HG02981 (cell line): ENCODE measurements at regions not wholly inside any gene's neighbourhood (a gene's known extent, or its start where the extent isn't known, plus 50 kb on each side); places are given as distances from the start of the nearest gene placed in this dataset.

ENCODE experiments used
- ATAC-seq: cut with Tn5 transposase; IDR thresholded peaks from one replicate; pipeline ENCODE4 v1.9.1; 2021; ENCODE audit warnings: mild to moderate bottlenecking, moderate library complexity; ENCODE audit not compliant: unreplicated experiment

DNA sequence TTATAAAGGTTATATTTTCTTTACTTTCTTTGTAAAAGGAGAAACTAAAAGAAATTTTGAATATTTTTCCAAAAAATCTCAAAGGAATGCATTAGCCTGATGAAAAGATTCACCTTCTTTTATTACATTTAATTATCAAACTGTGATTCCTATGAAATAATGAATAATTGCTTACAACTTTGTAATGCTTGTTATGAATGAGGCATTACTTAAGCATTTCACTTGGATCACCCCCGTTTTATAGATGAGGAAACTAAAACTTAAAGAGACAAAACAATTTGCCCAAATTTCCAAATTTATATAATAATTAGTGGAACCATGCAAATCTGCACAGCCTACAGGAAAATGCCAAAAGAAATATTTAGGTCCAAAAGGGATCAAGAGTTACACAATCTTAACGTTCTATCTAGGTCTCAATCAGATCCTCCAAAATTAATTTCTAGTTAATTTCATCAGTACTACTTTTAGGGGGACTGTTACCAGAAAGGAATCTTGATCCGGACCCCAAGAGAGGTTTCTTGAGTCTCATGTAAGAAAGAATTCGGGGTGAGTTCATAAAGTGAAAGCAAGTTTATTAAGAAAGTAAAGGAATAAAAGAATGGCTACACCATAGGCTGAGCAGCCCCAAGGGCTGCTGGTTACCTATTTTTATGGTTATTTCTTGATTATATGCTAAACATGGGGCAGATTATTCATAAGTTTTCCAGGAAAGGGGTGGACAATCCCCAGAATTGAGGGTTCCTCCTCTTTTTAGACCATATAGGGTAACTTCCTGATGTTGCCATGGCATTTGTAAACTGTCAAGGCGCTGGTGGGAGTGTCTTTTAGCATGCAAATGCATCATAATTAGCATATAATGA, 288.0 kb downstream of the ADGB start:
- ATAC-seq = no peak

DNA sequence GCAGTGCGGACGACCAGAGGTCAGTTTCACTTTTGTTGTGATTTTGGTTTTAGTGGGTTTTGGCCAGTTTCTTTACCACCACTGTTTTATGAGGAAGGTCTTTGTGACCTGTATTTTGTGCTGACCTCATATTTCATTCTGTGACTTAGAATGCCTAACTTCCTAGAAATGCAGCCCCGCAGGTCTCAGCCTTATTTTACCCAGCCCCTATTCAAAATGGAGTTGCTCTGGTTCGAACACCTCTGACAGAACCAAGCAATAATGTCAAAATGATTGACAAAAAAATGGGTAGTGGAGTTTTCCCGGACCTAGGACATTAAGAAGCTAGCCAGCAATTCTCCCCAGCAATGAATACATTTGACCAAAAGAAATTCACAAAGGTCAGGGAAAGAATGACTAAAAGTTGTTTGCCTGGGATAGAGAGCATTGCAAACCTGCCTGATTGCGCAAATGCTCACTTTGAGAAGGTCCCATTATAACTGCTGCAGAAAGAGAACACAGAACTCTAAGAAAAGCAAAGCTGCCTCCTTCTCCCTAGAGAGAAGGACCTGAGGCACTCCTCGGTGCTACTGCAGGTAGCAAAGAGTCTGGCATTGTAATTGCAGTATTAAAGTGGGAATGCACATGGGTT, 288.8 kb downstream of the ADGB start:
- ATAC-seq = no peak

DNA sequence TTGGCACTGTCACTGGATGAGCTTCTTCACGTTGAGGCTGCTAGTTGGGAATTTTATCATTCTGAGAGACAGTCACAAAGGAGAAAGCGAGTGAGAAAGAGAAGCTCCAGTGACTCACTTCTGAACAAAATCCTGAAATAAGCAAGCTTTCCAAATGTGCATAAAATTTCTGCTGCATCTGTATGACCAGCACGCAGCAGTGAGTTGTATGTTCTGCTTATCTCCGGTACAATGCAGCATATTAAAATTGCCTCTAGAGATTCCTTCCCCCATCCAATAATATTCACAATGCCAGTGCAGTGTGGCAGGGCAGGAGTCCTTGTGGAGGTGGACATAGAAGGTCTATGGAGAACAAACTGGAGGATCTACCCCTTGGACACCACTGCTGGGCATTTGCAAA, 290.5 kb downstream of the ADGB start:
- ATAC-seq = no peak

DNA sequence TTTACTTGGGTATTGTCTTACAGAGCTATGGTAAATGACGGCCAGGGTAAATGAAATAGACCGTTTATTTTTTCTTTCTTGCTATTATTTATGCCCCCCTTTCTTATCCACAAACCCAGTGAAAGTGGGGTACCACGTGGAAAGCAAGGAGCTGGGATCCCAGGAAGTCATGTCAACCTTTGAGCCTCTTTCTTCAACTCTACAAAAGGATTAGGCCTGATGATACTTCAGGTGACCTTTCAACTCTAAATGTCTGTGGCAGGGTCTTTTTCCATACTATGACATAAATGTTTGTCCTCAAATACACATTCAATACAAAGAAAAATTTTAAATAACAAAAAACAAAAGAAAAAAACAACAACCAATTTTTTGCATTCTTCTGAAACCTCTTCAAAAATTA, 291.4 kb downstream of the ADGB start:
- ATAC-seq = no peak

DNA sequence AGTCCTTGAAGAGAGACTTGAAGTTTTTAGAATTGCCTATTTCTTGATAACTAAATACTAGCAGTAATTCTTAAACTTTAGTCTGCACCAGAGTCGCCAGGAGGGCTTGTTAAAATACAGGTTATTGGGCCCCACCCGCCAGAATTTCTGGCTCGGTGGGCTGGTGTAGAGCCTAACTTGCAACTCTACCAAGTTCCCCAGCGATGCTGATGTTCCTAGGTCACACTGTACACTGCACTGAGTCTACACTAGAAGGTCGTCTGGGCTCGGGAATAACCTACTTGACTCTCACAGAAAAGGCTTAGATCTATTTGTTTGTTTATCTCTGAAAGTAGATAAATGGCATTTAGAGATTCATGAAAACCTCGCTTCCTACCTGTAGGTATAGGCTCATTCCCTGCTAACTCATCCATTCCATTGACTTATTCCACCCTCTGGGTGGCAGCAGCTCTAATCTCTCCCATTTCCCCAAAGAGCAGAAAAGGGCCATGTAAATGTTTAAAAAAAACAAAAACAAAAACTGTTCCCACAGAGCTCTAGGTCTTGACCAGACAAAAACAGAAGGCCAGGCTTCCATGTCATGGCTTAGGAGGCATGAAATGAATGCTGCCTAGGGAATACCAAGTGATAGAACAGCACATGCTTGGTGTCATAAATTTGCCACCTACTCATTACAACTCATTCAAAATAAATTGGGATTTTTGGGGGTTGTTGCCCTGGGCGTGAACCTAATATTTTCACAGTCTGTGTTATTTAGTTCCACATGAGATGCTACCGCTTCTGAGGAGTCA, 292.1 kb downstream of the ADGB start:
- ATAC-seq = no peak

DNA sequence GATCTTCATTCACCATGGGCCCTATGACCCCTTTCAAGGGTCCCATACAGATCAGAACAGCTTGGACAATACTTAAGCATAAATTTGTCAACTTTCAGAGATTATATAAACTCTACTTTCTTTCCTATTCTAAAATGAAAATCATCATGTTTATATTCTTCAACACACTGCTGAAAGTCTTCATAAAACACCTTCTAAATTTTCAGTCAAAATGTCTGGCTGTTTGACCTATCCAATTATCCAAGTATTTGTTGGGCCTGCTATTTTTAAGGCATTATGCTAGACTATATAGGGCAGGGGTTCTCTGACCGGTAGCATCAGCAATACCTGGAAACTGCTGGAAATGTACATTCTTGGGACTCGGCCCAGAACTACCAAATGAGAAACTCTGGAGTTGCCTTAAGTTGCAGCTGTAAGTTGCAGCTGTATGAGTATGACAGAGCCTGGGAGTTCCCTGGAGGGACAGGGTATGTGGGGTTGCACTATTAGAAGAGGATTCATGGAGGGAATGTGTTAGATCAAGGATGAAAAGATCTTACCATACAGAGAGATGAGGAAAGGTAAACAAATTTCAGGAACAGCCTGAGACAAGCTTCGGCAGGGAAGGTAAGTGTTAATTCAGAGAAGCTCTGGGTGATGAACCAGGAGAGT, 293.0 kb downstream of the ADGB start:
- no peak for ATAC-seq

DNA sequence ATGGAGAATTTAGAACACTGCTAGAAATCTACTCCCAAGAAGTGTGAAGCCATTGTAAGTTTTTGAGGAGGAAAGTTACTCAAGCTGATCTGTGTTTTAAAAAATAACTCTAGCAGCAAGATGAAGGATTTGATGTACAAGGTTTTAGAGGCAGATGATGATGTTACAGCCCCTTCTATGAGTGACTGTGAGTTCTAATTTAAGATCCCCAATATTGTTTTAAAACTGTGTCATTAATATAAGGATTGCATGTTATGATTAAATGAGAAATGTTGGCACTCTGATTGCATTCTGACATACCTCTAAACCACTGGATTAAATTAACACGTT, 293.5 kb downstream of the ADGB start:
- no peak for ATAC-seq

DNA sequence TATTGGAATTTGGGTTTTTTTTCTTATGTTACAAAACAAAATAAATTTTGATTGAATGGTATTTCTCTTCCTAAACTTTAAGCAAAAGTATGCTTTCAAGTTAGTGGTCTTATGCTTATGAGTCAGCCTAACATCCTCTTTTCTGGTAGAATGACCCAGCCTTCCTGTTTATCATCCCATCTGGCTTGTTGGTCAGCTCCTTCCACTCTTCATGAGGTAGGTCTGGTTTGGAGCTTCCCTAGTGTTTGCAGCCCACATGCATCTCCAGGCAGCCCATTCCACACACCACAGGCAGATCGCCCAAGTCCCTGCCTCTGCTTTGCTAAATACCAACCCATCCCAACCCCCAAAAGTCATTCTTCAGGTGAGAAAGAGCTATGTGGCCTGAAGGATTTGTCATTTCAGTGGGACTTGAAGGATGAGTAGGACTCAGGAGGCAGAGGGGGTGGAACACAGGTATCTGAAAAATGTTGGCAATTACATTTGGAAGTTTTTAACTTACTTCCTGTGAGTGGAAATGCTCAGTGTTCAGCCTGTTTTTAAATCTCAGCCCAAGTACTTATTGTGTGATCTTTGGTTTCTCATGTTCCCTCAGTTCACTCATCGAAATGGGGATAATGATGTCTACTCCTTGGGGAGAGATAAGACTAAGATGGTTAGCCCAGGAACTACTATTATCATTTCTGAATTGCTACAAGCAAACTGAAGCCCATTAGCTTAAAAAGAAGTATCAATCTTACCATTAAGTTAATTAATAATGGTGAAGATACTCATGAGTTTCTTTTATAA, 294.0 kb downstream of the ADGB start:
- no peak for ATAC-seq

DNA sequence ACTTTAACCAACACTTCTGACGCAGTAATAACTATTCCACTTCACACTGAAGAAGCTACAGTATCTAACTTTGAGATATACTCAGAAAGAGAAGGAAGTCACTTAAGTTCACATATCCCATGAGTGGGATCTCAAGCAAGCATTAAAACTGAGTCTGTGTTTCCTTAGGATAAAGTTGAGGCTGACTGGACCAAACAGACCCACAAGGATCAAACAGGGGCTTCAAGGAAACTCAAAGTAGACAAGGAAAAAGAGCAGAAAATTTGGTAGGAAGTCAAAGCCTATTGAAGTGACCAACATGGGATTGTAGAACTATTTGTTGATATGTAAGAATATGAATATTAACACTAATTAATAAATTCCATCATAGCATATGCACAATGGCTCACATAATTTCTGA, 294.9 kb downstream of the ADGB start:
- ATAC-seq = no peak

DNA sequence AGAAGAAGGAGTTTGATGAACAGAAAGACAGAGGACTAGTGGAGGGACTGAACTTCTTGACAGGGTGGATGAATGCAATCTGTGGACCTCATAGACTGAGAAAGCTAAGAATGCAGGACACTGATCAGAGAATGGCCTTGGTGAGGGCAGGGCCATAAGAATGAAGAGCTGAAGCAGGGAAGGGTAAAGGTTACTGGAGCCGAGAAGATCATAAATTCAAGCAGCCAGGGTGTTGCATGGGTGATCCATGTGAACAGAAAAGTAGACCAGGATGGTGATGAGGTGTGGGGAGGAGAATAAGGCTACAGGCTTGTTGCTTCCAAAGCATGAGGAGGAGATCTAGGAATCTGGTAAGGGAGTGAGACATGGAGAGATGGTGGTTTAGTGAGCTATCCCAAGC, 295.9 kb downstream of the ADGB start:
- no peak for ATAC-seq

DNA sequence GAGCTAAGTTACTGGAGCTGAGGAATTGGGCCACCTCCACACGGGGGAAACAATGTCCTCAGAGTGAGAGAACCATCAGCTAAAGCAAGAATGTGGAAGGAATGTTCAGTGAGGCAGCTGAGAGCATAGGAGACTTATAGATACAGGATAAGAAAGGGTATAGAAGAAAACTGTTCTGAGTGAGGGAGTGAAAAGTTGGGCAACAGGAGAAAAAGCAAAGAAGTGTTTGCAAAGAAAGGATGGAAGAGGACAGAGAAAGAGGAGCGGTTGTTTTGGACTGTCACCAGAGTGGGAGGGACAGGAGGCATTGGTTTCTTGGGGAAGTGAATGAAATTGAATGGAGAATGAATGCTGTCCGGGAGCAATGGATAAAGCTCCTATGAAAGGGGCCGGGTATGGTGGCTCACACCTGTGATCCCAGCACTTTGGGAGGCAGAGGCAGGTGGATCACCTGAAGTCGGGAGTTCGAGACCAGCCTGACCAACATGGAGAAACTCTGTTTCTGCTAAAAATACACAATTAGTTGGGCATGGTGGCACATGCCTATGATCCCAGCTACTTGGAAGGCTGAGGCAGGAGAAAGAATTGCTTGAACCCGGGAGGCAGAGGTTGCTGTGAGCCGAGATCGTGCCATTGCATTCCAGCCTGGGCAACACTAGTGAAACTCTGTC, 296.5 kb downstream of the ADGB start:
- ATAC-seq = no peak

DNA sequence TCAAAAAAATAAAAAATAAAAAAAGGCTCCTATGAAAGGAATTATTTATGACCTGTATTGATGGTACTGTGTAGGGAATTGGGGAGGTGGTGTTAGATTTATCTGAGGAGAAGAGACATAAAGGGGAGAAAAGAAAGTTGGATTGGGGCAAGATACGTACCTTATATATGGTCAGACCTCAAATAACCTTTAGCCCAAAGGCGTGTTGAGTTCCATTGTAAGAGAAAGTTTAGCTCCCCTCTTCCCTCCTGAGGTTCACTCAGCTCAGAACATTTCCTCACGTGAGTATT, 296.9 kb downstream of the ADGB start:
- no peak for ATAC-seq

DNA sequence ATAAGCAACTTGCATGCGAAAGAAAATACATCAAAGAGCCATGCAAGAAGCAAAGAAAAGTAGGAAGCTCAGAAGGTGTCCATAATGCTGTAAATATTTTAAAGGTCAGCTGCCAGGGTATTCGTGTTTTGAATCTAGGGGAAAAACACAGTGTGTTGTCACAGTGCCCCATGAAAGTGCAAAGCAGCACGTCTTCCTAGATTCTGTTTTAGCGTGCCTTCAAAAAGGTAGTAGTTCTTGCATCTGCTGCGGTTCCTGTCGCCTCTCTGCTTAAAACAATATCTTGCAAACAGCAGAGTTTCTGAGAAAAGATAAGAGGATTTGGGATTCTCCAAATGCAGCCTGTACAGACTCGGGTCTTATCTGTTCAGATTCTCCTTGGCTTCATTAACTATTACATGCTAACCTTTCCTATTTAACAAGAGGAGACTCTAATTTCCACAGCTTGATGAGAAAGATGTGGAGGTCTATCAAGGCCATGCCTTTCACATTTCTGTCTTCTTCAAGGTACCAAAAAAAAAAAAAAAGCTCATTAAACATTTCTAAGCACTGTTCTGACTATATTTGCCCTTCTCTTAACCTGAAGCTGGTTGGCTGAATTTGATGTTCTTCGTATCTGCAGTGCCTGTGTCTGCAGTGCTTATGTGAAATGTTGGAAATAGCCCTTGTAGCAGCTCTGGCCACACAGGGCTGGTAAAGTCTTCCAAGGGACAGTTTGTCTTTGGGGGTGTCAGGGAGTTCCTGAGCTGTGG, 297.5 kb downstream of the ADGB start:
- no peak for ATAC-seq

DNA sequence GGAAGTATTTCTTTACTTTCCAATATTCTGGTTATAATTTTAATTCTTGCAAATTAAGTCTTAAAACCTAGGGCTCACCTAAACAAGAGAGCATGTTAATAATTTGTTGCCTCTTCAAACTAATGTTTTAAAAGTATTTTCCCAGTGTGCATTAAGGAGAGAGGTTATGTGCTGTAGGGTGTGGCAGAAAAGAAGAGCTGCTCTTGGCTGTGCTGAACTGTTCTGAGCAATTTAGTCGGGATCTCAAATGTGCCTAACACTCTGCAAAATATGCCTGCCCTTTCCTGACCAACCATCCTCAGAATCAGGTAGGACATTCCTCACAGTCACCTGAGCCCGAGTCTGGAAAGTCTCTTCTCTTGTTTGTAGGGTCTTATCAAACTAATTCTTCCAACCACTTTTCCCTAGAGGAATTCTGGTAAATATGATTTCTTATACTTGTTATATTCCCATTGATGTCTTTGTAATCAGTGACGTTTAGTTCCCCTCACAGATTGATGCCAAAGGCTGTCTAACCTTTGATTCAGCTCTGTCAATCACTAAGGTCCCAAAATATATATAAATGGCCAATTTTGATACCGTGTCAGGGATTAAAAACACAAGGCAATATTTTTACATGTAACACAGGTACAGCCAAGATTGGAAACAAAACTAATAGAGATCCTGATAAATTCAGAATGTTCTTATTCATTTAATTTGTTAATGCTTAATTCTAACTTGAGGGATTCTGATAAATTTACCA, 298.4 kb downstream of the ADGB start:
- no peak for ATAC-seq

DNA sequence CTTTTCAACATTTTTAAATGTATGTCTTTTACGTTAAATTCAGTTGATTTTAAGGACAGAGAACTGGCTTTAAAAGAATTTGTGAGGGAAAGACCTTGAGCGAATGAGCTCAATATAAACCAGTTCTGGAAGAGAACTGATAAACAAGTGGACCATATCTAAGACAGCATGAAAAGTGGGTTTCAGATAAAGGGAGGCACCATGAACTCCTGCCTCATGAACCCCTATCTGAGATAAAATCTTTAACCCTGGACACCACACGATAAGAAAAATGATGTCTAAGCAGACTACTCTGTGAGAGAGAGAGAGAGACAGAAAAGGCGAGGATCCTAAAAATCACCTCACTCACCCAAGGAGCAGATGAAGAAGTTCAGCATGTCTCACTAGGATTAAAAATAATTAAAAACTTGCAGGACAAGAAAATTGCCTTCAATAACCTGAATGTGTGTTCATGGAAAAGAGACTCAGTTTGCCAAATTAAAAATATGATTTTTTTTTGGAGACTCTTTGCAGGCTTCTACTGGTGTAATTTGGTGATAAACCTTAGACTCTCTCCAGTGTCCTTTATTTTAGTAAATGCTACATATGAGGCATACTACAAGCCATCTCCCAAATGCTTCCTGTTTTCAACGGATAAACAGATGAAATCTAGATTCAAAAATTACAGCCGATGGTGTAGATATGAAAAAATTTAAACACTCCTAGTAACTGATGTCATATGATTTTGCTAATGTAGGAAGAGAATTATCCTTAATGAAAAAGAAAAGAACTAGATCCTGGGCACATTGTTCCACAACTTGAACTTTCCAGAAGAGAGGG, 299.5 kb downstream of the ADGB start:
- ATAC-seq = no peak

DNA sequence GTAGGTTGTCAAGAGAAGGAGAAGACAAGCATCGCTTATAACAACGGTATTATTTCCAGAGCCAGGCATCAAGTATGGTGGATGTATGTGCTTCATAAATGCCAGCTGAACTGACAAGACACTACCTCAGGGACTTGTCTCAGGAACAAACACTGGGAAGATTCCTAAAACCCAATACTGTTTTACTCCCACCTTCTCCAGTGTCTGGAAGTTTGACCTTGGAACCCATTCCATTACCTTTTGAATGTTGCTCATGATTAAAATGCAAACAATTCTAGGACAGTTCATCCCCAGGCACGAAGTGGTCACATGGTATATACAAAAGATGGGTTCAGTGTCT, 300.1 kb downstream of the ADGB start:
- no peak for ATAC-seq

DNA sequence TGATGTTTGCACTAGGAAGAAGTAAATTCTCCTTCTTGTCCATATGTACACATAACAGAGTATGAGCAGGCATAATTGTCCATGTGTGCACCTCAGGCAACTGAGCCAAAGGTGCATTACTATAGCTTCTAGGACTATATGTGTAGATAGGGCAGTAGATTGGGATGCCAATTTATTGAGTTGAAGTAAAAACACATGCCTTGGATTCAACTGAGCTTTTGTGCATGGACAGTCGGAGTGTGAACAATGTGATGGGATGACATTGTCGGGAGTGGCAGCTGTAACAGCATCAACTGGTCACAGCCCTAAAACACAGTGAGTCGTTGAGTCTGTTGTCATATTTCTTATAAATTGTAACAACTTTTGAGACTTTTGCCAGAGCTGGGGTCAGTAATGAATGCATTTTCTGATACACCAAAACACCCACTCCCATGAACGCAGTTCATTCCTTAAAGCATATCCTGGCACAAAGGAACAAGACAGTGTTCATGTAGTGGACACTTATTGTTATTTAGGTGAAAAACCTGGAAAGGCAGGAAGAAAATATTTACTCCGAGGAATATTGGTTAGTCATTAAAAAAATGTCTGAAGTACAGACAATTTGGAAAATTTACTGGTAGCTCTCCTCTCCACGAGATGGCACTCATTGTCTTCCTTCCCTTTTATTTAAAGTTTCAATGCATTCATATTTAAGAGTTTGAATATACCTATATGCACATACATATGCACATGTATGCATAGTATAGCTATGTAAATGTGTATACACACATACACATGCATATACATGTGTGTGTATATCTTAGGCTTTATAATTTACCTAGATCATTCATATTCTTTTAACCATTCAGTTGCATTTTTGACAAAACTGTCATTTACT, 302.0 kb upstream of the STXBP5 start:
- ATAC-seq = no peak
